ENCODE measurements at regions not wholly inside any gene's neighbourhood (a gene's known extent, or its start where the extent isn't known, plus 50 kb on each side); places are given as distances from the start of the nearest gene placed in this dataset.

DNA sequence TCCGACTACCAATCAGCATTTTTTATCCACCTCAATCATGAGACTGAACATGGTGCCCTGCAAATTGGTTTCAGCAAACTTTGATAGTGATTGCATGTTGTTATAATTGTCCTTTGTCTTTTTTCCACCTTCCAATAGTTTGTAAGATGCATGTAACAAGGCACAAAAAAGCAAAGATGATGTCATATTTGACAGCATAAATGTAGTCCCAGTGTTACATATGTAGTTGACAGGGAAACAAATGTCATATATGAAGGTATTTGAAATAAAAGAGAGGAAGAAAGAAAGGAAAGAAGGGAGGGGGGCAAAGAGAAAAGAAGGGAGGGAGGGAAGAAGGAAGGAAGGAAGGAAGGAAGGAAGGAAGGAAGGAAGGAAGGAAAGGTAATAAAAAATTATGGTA, 441.7 kb upstream of the CPEB2 start:
- no peak for DNase-seq (ENCODE audit: low read depth)
- TF ChIP-seq, protein P1, sequence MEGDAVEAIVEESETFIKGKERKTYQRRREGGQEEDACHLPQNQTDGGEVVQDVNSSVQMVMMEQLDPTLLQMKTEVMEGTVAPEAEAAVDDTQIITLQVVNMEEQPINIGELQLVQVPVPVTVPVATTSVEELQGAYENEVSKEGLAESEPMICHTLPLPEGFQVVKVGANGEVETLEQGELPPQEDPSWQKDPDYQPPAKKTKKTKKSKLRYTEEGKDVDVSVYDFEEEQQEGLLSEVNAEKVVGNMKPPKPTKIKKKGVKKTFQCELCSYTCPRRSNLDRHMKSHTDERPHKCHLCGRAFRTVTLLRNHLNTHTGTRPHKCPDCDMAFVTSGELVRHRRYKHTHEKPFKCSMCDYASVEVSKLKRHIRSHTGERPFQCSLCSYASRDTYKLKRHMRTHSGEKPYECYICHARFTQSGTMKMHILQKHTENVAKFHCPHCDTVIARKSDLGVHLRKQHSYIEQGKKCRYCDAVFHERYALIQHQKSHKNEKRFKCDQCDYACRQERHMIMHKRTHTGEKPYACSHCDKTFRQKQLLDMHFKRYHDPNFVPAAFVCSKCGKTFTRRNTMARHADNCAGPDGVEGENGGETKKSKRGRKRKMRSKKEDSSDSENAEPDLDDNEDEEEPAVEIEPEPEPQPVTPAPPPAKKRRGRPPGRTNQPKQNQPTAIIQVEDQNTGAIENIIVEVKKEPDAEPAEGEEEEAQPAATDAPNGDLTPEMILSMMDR (IDR thresholded peaks at IDR 0.05; ENCODE audit: low read depth, low read length, missing control alignments): no peak

DNA sequence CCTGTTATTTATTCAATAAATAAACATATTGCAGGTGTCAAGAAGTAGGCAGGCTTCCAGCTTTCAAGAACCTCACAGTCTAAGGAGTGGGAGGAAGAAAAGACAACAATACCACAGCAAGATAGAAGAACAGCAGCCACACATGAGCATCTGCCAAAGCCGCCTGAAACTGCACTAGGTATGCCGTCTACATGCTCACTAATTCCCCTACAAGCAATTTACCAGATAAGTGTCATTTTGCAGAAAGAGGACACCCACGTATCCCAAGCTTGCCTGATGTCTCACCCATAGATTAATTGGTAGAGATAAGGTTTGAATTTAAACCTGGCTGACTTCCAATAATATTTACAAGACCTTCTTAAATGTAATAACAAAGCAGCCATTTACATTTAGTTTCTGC, 439.4 kb upstream of the CPEB2 start:
- TF ChIP-seq, protein P1 (IDR thresholded peaks at IDR 0.05; ENCODE audit: low read depth, low read length, missing control alignments): no peak
- no peak for DNase-seq (ENCODE audit: low read depth)
- H3K4me3 ChIP-seq (ENCODE audit: low read depth, low read length): no peak overlapping the region

More for the DNA sequence above, 441.7 kb upstream of the CPEB2 start:
- no peak overlapping the region for H3K4me3 ChIP-seq (ENCODE audit: low read depth, low read length)

DNA sequence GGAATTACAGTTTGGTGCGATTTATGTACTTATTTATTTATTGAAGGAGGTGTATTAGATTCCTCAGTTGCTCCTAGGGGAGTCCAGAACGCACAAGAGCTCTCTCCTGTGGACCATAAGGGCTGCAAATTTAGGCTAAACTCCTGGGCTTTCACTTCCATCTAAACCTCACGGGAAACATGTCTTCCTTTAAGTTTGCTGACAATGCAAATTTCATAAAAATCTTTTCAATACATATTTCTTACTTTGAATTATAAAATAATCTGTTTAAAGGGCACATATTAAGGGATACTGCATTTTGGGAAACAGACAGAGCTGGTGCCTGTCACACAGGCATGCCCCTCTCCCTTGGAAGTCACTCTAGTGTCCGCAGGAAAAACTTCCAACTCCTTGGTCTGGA, 438.0 kb upstream of the CPEB2 start:
- DNase-seq (ENCODE audit: low read depth): no peak
- TF ChIP-seq, protein P1 (IDR thresholded peaks at IDR 0.05; ENCODE audit: low read depth, low read length, missing control alignments): no peak
- H3K4me3 ChIP-seq (ENCODE audit: low read depth, low read length): no peak overlapping the region

DNA sequence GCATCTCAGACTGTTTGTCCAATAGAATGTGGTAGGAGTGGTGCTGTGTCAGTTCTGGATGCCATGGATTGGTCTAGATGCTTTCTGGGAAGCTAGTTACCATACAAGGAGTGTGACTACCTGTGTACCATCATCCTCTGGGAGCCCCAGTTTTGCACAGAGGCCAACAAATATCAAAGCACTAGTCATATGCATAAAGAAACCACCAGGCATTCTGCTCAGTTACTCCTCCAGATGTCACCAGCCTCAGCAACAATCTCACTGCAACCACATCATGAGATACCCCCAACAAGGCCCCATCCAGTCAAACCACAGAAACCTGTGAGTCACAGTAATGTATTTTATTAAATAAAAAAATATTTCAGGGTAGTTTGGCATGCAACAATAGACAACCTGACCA, 435.8 kb upstream of the CPEB2 start:
- TF ChIP-seq, protein P1 (IDR thresholded peaks at IDR 0.05; ENCODE audit: low read depth, low read length, missing control alignments): no peak
- no peak overlapping the region for H3K4me3 ChIP-seq (ENCODE audit: low read depth, low read length)
- no peak for DNase-seq (ENCODE audit: low read depth)

GRCh38 chr4:14568351-14568750, 433.9 kb upstream of the CPEB2 start:
- no peak for DNase-seq (ENCODE audit: low read depth)
- no peak overlapping the region for H3K4me3 ChIP-seq (ENCODE audit: low read depth, low read length)
- TF ChIP-seq, protein P1 (IDR thresholded peaks at IDR 0.05; ENCODE audit: low read depth, low read length, missing control alignments): no peak

DNA sequence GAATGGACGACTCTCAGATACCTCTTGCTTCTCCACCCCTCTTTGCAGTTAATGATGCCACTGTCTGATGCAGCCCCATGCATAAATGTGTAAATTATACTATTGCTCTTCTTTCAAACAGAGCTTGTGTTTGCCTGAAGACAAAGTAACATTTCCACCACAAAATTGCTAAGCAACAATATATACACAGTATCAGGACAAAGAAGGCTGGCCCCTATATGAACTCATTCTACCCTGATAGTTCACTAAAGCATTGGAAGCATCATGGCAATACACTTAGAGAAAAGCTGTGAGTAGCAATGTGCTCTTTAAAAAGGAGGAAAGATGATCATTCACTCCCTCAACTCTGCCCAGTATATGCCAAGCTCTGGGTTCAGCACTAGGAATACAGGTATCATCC, 427.0 kb upstream of the CPEB2 start:
- TF ChIP-seq, protein P1 (IDR thresholded peaks at IDR 0.05; ENCODE audit: low read depth, low read length, missing control alignments): no peak
- no peak for DNase-seq (ENCODE audit: low read depth)
- H3K4me3 ChIP-seq (ENCODE audit: low read depth, low read length): no peak overlapping the region

GRCh38 chr4:14575919-14576318, 426.4 kb upstream of the CPEB2 start:
- no peak overlapping the region for H3K4me3 ChIP-seq (ENCODE audit: low read depth, low read length)
- DNase-seq (ENCODE audit: low read depth): no peak
- TF ChIP-seq, protein P1 (IDR thresholded peaks at IDR 0.05; ENCODE audit: low read depth, low read length, missing control alignments): no peak

Data from GM12864 (cell line).